Left renal cortex interstitium (tissue), 4 donors: ENCODE measurements at regions not wholly inside any gene's neighbourhood (a gene's known extent, or its start where the extent isn't known, plus 50 kb on each side); places are given as distances from the start of the nearest gene placed in this dataset.

ENCODE experiments used
- DNase-seq, 4 donors: peaks; one replicate each; pipeline ENCODE4 v3.0.0-alpha.2; 2013; ENCODE audit warnings: low read depth in 4 of 4, low spot score in 2 of 4, missing footprints in 1 of 4

DNA sequence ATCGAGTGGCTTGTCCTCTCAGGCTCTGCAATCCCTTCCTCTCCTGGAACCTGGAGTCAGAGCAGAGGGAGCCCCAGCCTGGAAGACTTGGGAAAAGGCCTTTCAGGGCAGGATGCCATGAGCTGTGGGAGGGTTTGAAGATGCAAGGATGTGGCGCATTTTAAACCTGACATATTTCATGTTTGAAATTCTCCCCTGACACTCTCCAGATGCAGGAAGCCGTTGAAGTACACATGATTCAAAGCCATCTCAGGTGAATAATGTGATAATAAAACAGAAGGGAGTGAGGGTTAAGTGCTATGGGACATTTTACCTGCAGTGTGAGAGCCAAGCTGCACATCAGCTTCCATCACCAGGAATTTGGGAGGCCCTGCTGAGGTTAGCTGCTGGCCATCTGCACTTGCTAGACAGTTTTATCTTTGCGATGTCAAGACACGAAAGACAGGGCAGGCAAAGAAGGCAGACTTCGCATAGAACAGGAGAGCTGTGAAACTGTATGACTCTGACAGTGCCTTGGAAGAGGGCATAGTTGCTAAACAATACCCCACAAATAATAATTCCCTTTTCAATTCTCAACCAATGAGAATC is 159.1 kb upstream of the GDF10 start:
- DNase-seq = no peak

DNA sequence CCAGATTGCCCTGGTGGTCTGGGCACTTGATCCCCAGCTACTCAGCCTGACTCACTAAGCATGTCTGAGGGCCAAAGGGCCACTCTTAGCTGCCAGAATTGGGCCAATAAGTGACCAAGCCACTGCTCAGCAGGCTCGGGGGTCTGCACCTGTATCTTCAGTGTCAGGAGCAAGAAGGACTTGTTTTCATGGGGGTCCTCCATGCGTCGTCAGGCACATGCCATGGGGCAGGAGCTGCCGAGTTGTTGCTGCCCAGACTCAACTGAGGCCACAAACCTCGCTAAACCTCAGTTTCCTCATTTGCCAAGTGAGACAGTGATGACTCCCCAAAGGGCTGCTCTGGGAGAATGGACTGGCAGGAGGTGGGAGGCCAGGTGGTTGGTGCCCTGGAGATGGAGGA is 158.6 kb upstream of the GDF10 start:
- DNase-seq = no peak

DNA sequence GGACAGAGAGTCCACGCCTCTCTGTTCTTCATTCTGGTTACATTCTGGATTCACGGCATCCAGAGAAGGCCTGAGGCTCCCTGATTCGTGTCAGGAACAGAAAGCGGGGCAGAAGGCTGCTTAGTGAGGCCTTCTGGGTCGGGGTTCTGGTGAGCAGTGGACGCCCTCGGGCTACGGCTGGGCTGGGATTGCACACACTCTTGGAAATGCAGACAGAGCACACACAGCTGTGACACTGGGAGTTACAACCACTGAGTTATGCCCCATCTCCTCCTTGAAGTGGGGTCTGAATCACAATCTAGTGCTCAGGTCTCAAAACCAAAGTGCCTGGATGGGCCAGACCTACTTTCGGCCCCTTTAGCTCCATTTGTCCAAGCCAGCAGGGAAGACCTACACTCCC is 156.9 kb upstream of the GDF10 start:
- DNase-seq = no peak

DNA sequence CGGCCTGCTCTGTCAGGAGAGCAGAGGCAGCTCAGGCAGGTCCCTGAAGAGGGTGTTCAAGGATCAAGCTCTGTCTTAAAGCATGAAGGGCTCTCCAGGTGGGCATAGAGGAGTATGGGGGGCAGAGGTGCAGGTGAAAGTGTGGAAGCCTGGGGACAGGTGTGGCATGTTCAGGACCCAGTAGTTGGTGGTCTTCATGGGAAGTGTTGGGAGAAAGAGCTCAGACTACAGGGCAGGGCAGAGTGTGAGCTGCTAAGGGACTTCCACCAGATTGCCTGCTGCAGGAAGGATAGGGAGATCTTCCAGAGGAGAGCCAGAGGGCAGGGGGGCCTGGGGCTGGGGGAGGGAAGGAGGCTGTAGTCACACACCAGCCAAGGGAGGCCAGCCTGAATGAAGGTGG is 156.5 kb upstream of the GDF10 start:
- no peak for DNase-seq

DNA sequence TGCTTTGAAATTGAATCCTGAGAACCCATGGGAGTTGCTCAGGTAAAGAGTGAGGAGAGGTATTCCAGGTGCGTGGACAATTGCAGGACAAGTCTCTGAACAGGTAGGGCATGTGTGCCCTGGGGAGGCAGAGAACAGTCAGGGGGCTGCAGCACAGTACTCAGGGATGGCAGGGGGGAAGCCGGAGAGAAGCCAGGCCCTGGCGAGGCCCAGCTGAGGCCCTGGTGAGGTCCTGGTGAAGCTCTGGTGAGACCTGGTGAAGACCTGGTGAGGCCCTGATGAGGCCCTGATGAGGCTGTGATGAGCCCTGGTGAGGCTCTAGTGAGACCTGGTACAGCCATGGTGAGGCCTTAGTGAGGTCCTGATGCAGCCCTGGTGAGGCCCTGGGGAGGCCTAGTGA is 155.5 kb upstream of the GDF10 start:
- DNase-seq = no peak

DNA sequence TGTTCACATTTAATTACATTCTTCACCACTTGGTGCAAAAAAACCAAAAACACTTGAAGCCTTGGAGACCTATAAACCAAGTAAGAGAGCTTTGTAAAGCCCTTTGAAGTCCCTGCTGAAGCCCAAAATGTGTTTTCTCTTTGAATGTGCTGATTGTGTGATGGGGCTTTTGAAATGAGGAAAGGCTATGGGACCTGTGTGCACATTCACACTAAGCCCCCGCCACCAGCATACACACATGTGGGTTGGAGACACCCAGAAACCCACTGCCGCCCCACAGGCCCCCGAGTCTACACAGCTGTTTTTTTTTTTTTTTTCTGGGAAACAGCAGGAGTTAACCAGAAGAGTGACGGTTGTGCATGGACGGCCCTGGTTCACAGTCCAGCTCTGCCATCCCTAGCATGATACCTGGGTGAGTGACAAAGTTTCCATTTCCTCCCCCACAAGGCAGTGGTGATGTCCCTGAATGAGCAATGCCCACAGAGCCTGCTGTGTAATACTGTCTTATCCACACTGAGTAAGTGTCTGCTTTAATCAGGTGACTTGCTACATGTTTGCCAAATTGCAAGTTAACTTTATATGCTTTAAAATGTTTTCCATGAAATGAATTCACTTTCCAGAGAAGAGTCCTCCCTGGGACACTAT is 154.6 kb upstream of the GDF10 start:
- no peak for DNase-seq

DNA sequence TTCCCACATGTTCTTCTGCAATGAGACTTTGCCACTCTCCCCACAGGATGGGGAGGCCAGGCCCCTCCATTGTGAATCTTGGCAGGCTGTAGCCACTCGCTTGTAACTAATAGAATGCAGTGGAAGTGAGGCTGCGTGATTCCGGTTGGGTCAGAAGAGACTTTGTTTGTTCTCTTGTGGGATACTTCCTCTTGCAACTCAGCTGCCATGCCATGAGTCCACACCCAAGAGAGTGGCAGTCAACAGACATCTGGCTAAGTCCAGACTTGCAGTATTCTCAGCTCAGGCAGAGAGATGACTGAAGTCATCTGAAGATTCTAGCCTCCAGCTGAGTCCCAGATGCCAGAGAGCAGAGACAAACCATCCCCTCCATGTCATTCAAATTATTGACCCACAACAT is 153.4 kb upstream of the GDF10 start:
- no peak for DNase-seq

DNA sequence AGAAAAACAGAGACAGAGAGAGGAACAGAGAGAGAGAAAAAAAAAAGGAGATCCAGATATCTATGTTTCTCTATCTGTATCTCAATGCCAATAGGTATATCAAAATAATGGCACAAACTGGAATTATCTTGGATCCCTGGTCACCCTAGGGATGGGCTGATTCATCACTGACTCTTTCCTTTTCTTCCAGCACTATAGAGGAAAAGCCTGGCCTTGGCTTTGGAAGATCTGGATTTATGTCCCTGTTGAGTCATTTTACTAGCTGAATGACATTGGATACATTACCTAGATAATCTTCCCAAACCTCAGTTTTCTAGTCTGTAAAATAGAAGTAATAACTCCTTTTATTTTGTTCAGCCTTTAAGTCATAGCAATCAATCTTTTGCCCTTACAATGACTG is 152.8 kb upstream of the GDF10 start:
- DNase-seq = no peak

DNA sequence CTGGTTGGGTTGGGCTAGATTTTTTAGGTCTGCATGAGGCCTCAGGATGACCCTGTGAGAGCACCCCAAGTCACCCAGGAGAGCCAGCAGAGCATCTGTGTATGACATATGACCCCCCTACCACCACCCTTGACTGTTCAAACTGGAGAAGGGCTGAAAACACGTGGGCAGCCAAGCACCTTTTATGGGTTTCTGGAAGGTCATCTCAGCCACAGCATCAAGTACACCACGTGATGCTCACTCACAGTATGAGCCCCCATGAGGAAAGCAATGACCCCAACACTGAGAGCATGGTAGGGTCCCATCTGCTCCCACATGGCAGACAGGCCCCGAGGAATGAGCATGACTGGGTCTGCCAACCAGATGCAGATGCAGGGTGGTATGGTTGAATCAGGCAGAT is 149.4 kb upstream of the GDF10 start:
- DNase-seq = no peak

DNA sequence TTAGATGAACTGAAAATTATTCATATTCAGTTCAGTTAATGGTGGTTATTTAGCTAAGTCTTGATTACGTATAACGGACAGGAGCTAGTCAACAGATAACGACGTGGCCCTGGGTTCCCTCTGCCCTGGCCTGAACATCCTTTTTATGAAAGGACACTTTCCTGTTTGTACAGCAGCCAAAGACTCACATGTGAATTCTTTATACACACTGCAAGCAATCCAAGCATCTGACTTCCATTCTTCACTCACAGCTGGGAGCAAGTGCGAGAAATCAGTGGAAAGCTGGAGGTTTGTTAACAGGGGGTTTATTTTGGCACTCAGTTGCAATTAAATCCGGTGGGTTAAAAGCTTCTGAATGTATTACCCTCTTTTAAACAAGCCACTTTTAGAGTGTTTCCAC is 148.1 kb upstream of the GDF10 start:
- no peak for DNase-seq

DNA sequence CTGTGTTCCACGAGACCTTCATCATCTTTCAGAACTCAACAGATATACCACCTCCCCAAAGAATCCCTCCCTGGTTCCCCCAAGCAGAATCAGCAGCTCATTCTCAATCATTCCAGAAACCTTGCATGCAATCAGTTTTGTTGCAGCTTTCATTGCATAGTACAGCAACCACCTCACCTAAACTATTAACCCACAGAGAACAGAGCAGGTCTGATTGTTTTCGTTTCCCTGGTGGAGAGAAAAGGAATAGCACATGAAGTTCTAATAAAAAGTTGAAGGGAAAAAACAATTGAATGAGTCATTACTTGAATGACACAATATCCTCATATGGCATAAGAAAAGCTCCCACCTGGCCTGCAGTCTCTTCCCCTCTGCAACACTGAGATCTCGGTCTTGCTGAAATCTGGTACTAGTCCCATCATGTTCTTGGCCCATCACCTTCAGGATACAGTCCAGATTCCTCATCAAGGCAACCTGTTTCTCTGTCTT is 147.1 kb upstream of the GDF10 start:
- no peak for DNase-seq

DNA sequence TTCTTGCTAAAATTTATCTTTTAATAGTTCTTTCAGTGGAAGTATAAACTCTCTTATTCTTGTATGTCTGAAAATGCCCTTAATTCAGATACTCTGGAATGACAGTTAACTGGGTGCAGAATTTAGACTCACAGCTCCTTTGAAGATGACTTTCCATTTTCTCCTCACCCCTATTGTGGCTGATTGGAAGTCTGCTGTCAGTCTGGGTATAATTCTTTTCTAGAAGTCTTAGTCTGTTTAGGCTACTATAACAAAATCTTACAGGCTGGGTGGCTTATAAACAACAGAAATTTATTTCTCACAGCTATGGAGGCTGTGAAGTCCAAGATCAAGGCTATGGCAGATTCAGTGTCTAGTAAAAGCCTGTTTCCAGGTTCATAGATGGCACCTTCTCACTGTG is 145.2 kb upstream of the GDF10 start:
- DNase-seq = no peak

DNA sequence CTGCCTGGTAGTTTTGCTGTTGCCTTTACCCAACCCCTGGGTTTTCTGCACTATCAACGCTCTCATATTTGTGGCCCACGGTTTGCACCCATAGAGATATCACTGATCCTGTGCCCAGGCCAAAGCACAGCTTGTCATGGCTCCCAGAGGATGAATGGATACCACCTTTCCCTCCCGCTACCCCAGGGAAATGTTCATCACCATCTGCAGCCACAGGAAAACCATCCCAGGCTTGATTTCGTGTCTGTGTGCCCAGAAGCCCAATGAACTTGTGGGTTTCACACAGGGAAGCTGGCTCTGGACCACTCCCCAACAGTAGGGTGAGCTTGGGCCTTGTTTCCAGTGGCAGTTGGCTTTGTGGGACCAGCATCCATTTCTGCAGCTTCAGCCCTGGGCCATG is 143.1 kb upstream of the GDF10 start:
- DNase-seq = no peak

DNA sequence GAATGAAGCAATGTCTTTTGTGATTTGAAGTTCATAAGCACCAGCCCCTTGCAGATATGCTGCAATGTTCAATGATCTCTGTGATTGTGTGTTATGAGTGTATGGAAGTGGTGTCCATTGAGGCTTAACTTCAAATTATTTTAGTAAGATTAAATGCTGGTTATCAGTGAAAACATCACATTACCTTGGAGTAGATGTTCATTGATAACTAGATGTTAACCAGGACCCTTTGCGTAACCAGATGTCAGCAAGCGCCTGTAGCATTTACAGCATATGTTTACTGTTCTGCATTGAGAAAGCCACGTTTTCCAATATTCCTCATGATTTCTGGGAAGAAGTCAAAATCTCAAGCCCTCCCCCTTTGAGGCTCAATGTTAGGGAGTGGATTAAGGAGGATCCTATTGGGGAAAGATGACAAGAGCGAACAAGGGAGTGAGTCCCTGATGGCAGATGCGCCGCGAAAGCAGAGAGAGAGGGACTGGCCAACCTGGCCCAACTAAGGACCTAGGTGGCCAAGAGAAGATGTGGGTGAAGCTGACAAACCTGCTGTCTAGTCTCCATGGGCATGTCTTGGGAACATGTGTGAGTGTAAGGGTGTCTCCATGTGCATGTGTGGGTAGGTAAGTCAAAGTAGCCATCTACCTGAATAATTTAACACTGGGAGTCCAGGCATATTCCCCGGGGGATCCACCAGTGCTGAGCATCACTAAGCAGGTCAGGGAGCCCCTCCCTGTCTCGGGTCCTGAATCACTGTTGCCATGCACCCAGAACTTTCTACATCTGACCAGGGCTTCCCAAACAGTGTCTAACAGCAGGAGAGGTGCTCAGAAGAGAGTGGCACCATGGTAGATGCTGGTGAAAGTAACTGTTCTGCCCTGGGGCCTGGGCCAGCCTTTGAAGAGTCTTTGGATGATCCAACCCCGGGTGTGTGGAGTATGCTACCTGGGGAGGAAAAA is 141.6 kb upstream of the GDF10 start:
- no peak for DNase-seq

DNA sequence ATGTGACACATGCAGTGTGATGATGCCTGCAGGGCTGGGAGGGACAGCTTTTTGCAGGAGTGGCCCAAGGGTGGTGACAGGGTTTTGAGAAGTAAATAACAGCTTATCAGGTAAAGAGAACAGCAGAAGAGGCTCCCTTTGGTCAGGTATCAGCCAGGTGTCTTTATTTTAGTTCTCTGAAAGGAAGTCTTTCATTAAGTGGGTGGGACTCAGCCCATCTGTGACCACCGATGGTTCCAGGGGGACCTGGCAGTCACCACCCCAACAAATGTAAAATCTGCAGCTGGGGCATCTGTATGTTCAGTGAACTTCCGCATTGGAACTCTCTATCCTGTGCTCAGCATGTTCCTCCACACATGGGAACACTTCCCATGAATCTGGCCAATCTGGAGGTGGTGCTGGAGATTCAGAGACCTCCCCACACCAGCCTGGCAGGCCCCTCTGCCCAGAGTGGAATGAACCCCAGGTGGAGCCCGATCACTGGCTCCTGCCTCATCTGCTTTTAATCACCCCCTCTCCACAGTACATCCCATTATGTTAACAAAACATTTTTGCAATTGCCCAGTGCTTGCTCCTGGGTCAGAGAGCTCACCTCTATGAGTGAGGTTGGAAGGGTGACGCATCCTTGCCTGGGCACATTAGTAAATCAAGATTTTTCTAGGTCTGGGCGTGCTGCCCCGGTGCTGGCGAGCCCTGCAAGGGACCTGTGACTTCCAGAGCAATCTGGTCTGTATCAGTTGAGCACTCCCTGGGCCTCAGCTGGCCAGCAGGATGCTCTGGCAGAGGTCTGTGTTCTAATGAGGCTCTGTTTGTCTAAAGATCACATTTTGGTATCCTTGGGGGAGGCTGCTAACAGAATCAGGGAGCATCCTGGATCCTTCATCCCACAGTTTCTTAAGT is 140.4 kb upstream of the GDF10 start:
- no peak for DNase-seq

DNA sequence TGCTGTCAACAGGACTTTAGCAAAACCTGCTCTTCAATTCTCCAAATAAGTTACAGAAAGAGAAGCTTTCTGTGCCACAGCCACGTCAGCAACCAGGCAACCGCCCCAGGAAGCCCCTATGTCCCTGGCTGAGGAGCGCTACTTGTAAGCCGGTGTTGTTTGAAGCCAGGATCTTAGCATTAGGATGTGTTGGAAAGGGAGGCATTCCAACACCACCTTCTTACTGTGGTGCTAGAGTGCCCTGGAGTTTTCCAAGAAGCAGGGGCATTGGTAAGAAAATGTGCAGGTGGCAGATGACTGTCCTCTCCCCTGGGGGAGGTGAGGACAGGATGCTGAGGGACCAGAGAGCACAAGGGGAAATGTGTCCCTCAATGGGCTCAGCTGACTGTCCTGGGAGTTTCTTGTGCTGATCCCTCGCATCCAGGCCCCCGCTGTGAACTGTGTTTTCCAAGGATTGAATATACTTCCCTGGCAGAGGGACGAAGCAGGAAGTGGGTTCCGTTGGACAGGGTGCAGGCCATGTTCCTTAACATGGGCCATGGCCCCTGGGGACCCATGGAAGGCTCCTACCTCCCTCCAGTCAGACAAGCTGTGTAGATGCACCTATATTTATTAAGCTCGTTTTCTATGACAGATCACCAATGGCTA is 139.6 kb upstream of the GDF10 start:
- DNase-seq = no peak

DNA sequence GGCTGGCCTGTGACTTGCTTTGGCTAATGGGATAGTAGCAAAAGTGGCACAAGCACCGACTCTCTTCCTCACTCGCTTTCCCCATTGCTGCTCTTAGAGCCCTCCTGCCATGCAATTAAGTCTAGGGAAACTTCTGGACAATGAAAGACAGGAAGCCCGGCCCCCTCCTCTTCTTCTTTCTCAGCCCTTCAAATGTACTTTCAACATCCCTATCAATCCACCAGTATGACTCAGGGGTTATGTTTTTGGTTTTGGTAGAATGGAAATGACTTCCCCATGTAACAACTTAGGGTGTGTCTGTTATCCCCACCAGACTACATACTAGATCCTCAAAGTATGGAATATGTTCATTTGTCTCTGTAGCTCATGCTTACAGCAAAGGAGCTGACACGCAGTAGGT is 139.0 kb upstream of the GDF10 start:
- DNase-seq = no peak

DNA sequence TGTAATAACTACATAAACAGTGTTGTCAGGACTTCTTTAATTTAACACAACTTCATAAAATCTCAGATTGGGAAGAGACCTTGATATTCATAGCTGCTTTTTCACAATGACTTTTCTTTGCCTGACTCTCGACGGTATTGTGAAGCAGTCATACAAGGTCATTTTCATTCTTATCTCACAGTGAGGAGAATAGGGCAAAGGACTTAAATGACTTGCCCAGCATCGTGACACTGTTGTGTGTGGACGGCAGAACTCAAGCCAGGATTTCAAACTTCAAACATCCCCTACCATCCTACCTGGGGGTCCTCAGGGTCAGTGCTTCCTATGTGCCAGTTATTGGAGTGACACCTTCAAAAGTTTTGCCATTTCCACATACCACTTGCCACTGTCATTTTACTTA is 138.5 kb upstream of the GDF10 start:
- DNase-seq = no peak

DNA sequence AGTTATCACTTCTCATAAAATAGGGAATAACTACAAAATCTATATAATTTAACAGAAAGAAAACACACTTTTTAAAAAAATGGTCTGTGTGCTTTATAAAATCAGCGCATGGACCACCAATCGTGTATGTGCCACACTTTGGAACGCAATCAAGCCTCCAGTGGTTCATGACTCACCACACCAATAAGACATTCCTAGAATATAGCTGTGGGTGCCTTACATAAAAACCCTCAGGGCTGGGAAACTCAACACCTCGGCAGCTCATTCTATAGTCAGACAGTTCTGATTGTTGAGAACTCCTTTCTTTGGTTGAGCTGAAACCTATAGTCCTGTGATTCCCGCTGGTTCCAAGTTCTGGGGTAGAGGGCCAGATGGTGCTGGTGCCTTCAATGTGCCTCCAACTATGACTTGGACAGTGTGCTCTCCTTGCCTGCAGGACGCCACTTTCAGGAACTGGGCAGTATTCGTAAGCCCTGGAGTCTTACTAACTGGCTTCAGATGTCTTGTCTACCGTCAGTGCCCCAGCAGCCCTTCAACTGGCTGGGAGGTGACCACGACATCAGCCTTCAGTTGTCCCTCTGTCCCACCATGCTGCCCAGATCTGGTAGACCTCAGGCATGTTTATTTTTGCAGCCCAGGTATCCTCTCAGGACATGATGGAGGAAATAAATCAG is 135.7 kb upstream of the GDF10 start:
- DNase-seq = no peak

DNA sequence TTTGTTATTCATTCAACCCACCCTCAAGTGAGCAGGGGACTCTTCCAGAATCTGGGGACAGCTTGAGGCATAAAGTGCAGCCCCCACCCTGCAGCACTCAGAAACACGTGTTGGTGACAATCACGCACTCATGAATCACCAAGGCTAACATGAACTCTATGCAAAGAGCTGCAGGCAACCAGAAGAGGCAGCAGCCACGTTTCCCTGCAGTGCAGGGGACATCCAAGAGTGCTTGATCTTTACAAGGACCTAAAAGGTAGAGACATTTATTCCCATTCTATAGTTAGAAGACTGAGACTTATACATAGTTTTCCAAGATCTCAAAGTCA is 135.2 kb upstream of the GDF10 start:
- DNase-seq = no peak
